Stimulated activated CD4-positive, alpha-beta T cell treated with anti-CD3 and anti-CD28 coated beads, Interleukin-4, amount 100 ng/mL, for 24 hours (primary cell): ENCODE measurements at regions not wholly inside any gene's neighbourhood (a gene's known extent, or its start where the extent isn't known, plus 50 kb on each side); places are given as distances from the start of the nearest gene placed in this dataset.
"Not testable (repeated sequence)": the region's sequence is repeated elsewhere in the genome, so short reads cannot be mapped to it uniquely, and the experiment has no call there.

Experiments used
- DNase-seq: peaks from one replicate; pipeline ENCODE4 v3.0.0-alpha.2; 2020

GRCh38 chr18:25544546-25545287 is 192.8 kb upstream of the ZNF521 start:
- DNase-seq: no peak

GRCh38 chr18:25538175-25538922 is 186.4 kb upstream of the ZNF521 start:
- DNase-seq: no peak

DNA sequence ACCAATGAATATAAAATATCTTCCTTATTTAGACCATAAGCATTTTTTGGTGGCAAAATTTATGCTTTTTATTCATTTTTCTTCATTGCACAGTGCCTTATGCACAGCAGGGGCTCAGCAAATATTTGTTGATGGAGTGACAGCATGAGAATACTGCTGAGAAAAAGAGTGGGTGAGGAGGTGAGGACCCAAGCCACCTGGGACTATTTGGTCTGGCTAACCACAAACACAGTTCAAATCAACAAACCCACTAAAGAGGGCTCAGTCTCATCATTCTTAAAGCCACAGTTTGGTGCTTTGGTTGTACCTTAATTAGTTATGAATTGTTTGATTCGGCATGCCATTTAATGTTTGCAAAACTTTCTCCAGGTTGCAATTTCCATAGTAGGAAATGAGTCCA is 183.5 kb upstream of the ZNF521 start:
- no peak for DNase-seq

DNA sequence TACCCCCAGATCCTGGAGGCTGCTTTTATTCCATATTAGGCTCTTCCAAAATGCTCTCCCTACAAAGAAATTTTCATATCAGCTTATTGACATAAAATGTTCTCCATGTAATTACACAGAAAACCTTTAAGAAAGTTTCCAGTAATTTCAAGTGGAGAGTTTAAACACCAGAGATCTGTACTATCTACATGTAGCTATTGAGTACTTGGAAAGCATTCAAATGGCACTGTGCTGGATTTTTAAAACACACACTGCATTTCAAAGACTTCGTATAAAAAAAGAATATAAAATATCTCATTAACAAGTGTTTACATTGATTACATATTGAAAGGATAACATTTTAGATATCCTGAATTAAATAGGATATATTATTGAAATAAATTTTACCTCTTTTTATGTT is 182.4 kb upstream of the ZNF521 start:
- DNase-seq: no peak

- DNase-seq: no peak
Observed at GRCh38 chr18:25533218-25533617, 181.3 kb upstream of the ZNF521 start.

DNA sequence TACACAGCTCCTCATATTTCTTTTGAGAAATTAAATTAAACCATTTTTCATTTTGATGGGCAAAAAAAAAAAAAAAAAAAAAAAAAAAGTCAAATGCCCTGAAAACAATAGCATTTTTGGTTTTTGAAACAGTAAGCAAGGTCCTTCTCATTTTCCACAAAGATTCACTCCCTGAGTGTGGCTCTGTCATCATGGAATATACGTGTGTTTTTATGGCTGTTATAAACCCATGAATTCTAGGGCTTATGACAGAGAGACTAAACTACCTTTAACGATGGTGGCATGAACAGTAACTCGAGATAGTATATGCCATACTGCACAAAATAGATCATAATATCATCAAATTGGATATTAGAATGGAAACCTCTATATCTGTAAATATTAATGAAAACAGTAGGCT is 179.2 kb upstream of the ZNF521 start:
- no peak for DNase-seq

- DNase-seq: not testable (repeated sequence)
Observed at GRCh38 chr18:25525789-25526188, 173.8 kb upstream of the ZNF521 start.

GRCh38 chr18:25518716-25519053 is 166.7 kb upstream of the ZNF521 start:
- DNase-seq: no peak

DNA sequence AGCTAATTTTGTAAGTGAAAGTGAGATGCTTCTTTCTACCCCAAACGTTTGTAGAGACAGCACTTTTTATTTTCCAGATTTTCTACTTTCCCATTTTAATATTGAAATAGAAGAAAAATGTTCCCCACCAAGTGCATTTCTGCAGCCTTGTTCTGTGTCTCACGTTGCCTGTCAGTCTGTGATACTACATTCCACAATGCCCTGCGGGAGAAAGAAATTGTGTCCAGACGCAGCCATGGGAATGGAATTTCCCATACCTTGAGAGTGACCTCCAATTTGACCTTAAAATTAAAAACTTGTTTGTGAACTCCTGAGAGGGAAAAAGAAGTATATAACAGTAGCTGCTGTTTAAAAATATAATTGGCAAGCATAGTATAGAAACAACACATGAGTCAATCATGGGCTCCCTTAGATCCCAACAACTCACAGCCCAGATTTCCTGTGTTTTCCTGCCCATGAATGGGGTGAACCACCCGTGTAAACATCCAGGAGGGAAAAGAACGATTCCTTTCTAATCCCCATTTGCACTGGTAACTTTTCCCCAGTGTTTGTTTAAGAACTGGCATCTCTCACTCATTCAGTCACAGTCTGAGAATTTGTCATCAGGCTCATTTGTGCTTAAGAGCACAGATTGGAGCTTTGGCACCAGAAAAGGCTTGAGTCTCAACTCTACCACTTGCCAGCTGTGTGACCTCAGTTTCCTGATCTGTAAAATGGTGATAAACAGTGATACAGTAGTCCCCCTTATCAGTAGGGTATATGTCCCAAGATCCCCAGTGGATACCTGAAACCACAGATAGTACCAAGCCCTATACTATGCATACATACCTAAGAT is 166.1 kb upstream of the ZNF521 start:
- DNase-seq: no peak

DNA sequence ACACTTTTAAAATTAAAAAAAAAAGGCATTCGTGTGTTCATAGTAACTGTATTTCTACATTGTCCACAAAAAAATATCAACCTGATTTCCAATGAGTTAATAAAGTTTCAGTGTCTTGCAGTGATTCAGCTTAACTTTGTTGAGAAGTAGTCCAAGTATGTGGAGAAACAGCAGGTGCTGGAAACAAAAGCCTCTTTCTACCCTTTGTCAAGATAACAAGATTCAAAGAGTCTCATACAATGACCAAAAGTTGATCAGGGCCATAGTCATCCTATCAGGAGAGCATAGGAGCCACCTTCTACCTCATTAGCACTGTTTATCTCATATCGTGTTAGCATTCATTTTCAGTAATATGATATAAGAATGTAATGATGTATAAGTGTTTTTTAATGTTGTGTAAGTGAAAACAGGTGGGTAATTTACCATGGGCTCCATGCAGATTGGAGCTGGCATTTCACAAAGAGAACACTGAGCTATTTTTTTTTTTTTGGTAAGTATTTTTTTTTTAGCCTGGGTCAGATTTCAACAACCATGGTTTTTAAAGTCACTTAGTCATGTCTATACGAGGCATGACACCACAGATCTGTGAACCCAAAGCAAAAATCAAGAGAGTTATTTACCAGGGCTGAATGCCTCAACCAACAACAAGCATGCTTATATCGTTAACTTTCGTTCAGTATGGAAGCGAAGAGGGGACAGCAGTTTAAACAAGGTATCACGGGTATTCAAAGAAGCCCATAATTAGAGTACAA is 165.0 kb upstream of the ZNF521 start:
- DNase-seq: no peak

GRCh38 chr18:25516121-25516520 is 164.2 kb upstream of the ZNF521 start:
- no peak for DNase-seq

DNA sequence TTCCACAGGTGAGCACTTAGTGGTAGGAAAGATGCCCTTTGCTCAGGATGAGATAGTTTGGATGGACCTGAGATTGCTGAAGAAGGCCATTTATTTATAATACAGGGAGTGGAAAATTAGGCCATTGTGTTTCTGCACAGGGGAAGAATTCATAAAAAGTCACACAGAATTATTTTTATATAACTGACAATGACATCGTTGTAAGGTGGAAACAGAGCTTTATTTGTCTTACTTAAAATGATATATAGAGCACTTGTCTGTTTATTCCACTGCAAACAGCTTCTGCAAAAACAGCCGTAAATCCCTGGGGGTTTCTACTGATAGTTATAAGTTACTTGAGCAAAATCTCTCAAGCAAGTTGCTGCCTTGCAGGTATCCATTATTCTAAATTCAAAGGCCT is 158.1 kb upstream of the ZNF521 start:
- DNase-seq: no peak

DNA sequence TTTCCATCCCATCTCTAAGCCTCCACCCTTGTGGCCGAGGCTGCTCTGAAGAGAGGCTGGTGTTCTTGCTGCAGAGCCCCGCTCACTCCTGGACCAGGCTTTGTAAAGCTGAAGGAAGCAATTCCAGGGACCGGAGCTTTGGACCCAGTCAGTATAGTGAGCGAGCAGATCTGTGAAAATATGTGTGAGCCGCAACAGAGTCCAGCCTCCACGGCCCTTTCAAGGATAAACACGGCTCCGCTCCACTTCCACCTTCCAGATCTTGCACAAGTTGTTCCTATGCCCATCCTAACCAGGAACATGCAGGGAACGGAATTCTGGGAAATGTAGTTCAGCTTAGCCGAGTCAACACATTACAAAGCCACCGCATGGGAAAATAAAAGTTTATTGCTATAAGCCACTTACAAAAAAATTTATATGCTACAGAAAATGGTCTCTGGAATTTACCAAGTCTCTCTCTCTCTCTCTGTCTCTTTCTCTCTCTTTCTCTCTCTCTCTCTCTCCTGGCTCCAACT is 151.7 kb upstream of the ZNF521 start:
- no peak for DNase-seq

DNA sequence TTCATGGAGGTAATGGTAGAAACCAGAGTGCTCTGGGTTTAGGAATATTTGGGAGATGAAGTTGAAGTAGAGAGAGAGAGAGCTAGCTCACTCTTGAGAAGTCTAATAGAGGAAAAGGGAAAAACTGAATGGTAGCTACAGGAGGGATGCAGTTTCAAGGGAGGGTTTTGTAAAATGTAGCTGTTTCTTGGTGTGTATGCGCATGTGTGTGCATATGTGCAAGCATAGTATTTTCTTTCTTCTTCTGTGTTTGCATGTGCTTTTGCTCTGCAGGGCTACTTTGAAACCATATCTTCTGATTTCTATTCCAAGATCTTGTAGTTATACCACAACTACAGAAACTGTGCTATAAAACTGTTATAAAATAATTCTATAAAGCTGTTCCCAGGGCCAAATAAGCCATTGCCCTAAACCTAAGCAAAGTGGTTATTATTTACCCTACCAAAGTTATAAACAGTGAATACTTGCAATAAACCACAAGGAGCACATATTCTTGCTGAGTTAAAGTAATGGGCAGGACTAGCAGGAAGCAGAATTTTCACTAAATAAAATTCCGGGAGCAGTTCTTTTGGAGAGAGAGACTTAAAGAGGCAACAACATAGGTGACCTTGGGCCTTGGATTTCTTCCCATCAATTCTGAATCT is 145.3 kb upstream of the ZNF521 start:
- no peak for DNase-seq

GRCh38 chr18:25496544-25496943 is 144.6 kb upstream of the ZNF521 start:
- DNase-seq: no peak

- DNase-seq: no peak
Observed at GRCh38 chr18:25495606-25496005, 143.6 kb upstream of the ZNF521 start.

- DNase-seq: no peak
Observed at GRCh38 chr18:25494888-25495287, 142.9 kb upstream of the ZNF521 start.

GRCh38 chr18:25493401-25493800 is 141.4 kb upstream of the ZNF521 start:
- DNase-seq: no peak

GRCh38 chr18:25490316-25490715 is 138.3 kb upstream of the ZNF521 start:
- DNase-seq: no peak

GRCh38 chr18:25473008-25473407 is 121.0 kb upstream of the ZNF521 start:
- no peak for DNase-seq

DNA sequence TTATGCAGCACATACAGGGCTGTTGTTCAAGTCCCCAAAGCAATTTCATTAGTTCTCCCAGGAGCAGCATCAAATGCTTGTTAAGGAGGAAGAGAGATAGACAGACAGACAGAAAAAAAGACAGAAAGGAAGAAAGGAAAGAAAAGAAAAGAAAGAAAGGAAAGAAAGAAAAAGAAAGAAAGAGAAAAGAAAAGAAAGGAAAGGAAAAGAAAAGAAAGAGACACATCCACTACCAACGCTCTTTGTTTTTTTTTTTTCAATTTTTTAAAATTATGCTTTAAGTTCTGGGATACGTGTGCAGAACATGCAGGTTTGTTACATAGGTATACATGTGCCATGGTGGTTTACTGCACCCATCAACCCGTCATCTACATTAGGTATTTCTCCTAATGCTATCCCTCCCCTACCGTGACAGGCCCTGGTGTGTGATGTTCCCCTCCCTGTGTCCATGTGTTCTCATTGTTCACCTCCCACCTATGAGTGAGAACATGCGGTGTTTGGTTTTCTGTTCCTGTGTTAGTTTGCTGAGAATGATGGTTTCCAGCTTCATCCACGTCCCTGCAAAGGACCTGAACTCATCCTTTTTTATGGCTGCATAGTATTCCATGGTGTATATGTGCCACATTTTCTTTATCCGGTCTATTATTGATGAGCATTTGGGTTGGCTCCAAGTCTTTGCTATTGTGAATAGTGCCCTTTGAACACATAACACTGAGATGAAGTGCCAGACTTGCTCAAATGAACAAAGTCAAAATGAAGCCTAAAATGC is 119.0 kb upstream of the ZNF521 start:
- not testable (repeated sequence) for DNase-seq
